Natural killer cell (primary cell): ENCODE measurements at regions not wholly inside any gene's neighbourhood (a gene's known extent, or its start where the extent isn't known, plus 50 kb on each side); places are given as distances from the start of the nearest gene placed in this dataset.

ENCODE experiments used
- ATAC-seq, 3 donors: fragments of 150-1000 bp in 2 of 3; fragments of 200-7000 bp in 1 of 3; cut with Tn5 transposase; 1 replicate in 1 of 3; 2 replicates in 2 of 3; pipeline ENCODE4 v1.10.0; 2021; ENCODE audit warnings: mild to moderate bottlenecking in 2 of 3, moderate library complexity in 2 of 3
- DNase-seq, 2 donors: peaks; one replicate each; pipeline versions ENCODE4 v3.0.0 to v3.0.0-alpha.2; 2013 to 2021; ENCODE audit warnings: mixed read lengths in 1 of 2
- H3K27ac ChIP-seq: one replicate; pipeline ENCODE4 v1.5.1; 2013; ENCODE audit warnings: mild to moderate bottlenecking, low read length
- H3K27me3 ChIP-seq: one replicate; pipeline ENCODE4 v1.6.1; 2013; ENCODE audit warnings: low read length; ENCODE audit not compliant: control insufficient read depth, insufficient read depth
- H3K36me3 ChIP-seq: one replicate; pipeline ENCODE4 v1.6.1; 2013; ENCODE audit warnings: low read length; ENCODE audit not compliant: control insufficient read depth, insufficient read depth
- H3K4me1 ChIP-seq: one replicate; pipeline ENCODE4 v1.6.1; 2013; ENCODE audit warnings: low read length; ENCODE audit not compliant: control insufficient read depth, insufficient read depth
- H3K4me3 ChIP-seq: one replicate; pipeline ENCODE4 v1.5.1; 2013; ENCODE audit warnings: low read length
- H3K9me3 ChIP-seq: one replicate; pipeline ENCODE4 v1.6.1; 2013; ENCODE audit warnings: low read length; ENCODE audit not compliant: control insufficient read depth, insufficient read depth
- H3K27ac Mint-ChIP-seq, 2 donors: one replicate each; pipeline ENCODE4 v1.8.0; 2022; ENCODE audit warnings: mild to moderate bottlenecking in 2 of 2, mixed read lengths in 2 of 2, moderate library complexity in 1 of 2
- H3K27me3 Mint-ChIP-seq, 2 donors: one replicate each; pipeline ENCODE4 v1.8.0; 2022; ENCODE audit warnings: low read depth in 2 of 2, mixed read lengths in 2 of 2
- H3K36me3 Mint-ChIP-seq: one replicate; pipeline ENCODE4 v1.8.0; 2022; ENCODE audit warnings: mixed read lengths
- H3K4me1 Mint-ChIP-seq, 2 donors: one replicate each; pipeline ENCODE4 v1.8.0; 2022; ENCODE audit warnings: mixed read lengths in 2 of 2
- H3K4me3 Mint-ChIP-seq: one replicate; pipeline ENCODE4 v1.8.0; 2022; ENCODE audit warnings: mild to moderate bottlenecking, moderate library complexity, mixed read lengths
- H3K9me3 Mint-ChIP-seq, 2 donors: one replicate each; pipeline ENCODE4 v1.8.0; 2022; ENCODE audit warnings: mixed read lengths in 2 of 2
- WGBS: methylation state at CpG from one replicate; pipeline ENCODE4 v1.1.7; 2013; ENCODE audit warnings: missing lambda C conversion rate; ENCODE audit not compliant: insufficient coverage; 5-methylcytosine and 5-hydroxymethylcytosine counted together
- intact Hi-C: fragments of 100-400 bp; cut with micrococcal nuclease; formaldehyde crosslinking; loops from one replicate; pipeline ENCODE4 v1.14.2; 2022
- TF ChIP-seq, protein P1 (sequence below): fragments of 200-600 bp; IDR thresholded peaks from one replicate; pipeline ENCODE4 v1.8.0; 2022; ENCODE audit warnings: antibody characterized with exemption

DNA sequence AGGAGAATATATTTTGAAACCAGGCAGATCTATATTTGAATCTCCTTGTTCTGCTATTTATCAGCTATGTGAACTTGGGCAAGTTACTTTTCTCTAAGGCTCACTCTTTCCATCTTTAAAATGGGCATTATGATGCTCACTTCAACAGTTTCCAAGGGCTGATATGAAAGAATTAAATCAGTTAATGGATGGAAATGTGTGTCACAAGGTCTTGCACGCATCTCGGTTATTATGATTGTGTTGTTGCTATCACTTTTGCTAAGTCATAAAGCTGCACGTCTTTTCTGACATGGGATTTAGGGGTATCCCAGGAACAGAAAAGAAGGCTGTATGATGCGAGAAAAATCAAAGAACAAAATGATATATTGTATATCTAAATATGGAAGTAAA is 721.5 kb upstream of the TBX3 start:
- intact Hi-C loops = no loop called here
- Mint-ChIP-seq H3K4me1 (no peaks in the 10 kb centered on the region), H3K27me3 (no peaks in the 10 kb centered on the region), H3K4me3 (no peak overlapping the region), H3K27ac (no peak overlapping the region), H3K9me3 (peaks cover 0 to 3% of the 10 kb centered on the region in 2 donors), H3K36me3 (no peaks in the 10 kb centered on the region)
- DNase-seq = no peak
- Histone ChIP-seq H3K4me3 (no peak overlapping the region), H3K9me3 (no peaks in the 10 kb centered on the region), H3K27me3 (no peaks in the 10 kb centered on the region), H3K27ac (no peak overlapping the region), H3K4me1 (no peaks in the 10 kb centered on the region), H3K36me3 (no peaks in the 10 kb centered on the region)
- ATAC-seq = no peak
- 91% methylated on average over 3 of the region's 4 CpGs for WGBS
- TF ChIP-seq, protein P1, sequence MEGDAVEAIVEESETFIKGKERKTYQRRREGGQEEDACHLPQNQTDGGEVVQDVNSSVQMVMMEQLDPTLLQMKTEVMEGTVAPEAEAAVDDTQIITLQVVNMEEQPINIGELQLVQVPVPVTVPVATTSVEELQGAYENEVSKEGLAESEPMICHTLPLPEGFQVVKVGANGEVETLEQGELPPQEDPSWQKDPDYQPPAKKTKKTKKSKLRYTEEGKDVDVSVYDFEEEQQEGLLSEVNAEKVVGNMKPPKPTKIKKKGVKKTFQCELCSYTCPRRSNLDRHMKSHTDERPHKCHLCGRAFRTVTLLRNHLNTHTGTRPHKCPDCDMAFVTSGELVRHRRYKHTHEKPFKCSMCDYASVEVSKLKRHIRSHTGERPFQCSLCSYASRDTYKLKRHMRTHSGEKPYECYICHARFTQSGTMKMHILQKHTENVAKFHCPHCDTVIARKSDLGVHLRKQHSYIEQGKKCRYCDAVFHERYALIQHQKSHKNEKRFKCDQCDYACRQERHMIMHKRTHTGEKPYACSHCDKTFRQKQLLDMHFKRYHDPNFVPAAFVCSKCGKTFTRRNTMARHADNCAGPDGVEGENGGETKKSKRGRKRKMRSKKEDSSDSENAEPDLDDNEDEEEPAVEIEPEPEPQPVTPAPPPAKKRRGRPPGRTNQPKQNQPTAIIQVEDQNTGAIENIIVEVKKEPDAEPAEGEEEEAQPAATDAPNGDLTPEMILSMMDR = no peak

DNA sequence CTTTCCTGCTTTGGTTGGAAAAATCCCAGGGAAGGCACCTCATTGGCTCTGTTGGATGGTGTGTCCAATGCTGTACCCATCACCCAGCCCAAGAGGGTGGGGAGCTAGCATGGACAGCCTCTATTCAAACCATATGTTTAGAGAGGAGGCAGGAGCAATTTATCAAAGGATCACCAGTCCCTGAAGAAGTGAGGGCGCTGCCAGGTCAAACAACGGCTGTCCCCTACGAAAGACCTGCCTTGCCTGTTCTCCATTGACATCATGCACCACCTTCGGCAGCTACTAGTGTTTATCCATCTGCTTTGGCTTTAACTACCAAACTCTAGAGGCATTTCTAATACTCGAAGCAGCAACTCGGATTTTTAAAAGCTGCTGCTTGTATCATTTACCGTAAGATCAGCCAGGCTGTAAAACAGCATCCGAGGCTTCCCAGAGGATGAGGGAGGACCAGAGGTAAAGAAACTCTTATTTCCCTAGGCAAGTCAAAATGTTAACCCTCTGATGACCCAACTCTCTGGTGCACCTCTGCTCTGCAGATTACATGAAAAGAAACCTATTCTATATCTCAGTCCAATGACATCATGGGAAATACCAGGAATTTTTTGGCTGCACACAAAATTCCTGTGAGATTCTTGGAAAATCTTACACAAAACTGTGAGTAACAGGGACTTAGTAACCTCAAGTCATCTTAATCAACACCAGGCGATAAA is 720.9 kb upstream of the TBX3 start:
- no peaks in the 10 kb centered on the region for H3K27me3 Mint-ChIP-seq
- TF ChIP-seq, protein P1 = no peak
- no peaks in the 10 kb centered on the region for H3K9me3 ChIP-seq
- 77% methylated on average over 9 of the region's 9 CpGs for WGBS
- DNase-seq = no peak
- H3K4me3 Mint-ChIP-seq = no peak overlapping the region
- H3K4me1 Mint-ChIP-seq = no peaks in the 10 kb centered on the region
- no peaks in the 10 kb centered on the region for H3K36me3 ChIP-seq
- no peak overlapping the region for H3K4me3 ChIP-seq
- peaks cover 0 to 3% of the 10 kb centered on the region in 2 donors for H3K9me3 Mint-ChIP-seq
- no peak overlapping the region for H3K27ac Mint-ChIP-seq
- ATAC-seq = no peak
- no peak overlapping the region for H3K27ac ChIP-seq
- H3K4me1 ChIP-seq = no peaks in the 10 kb centered on the region
- intact Hi-C loops = no loop called here
- no peaks in the 10 kb centered on the region for H3K36me3 Mint-ChIP-seq
- no peaks in the 10 kb centered on the region for H3K27me3 ChIP-seq

DNA sequence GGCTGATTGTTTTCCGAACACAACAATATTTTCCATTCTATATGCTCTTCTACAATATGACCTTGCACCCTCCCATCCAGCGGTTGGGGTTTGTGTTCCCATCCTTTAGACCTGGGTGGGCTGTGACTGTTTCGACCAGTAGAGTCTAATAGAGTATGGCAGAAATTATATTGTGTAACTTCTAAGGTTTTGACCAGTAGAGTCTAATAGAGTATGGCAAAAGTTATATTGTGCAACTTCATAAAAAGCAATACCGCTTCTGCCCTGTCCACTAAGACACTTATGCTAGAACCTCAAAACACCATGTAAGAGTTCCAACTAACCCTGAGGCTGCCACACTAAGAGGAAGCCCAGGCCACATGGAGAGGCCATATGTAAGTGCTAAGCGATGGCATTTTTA is 719.7 kb upstream of the TBX3 start:
- H3K36me3 Mint-ChIP-seq = no peaks in the 10 kb centered on the region
- ATAC-seq (no peak), DNase-seq (no peak)
- no peak overlapping the region for H3K4me3 ChIP-seq
- no peaks in the 10 kb centered on the region for H3K27me3 ChIP-seq
- H3K4me3 Mint-ChIP-seq = no peak overlapping the region
- no peaks in the 10 kb centered on the region for H3K4me1 ChIP-seq
- H3K36me3 ChIP-seq = no peaks in the 10 kb centered on the region
- TF ChIP-seq, protein P1 = no peak
- H3K9me3 Mint-ChIP-seq = no peaks in the 10 kb centered on the region
- H3K27me3 Mint-ChIP-seq = no peaks in the 10 kb centered on the region
- H3K4me1 Mint-ChIP-seq = no peaks in the 10 kb centered on the region
- H3K9me3 ChIP-seq = no peaks in the 10 kb centered on the region
- H3K27ac ChIP-seq = no peak overlapping the region
- intact Hi-C loops = no loop called here
- H3K27ac Mint-ChIP-seq = no peak overlapping the region
- 84% methylated on average over 5 of the region's 5 CpGs for WGBS

DNA sequence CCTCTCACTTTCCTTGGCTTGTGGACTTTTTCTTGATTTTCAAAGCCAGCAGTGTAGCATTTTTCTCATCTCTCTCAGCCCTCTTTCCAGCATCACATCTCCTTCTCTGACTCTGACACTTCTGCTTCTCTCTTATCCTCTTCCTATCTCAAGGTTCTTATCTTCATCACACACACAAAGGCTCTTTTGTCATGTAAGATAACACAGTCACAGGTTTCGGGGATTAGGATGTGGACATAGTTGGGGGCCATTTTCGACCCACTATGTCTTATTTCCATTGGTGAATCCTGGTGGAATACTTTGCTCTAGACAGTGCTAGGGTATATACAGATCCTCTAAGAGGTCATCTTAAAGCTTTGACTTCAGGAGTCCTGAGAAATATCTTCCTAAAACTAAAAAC is 719.3 kb upstream of the TBX3 start:
- no peaks in the 10 kb centered on the region for H3K27me3 Mint-ChIP-seq
- DNase-seq (no peak), ATAC-seq (no peak)
- no peak overlapping the region for H3K27ac ChIP-seq
- H3K27ac Mint-ChIP-seq = no peak overlapping the region
- no peaks in the 10 kb centered on the region for H3K4me1 Mint-ChIP-seq
- no peaks in the 10 kb centered on the region for H3K27me3 ChIP-seq
- no peaks in the 10 kb centered on the region for H3K9me3 ChIP-seq
- TF ChIP-seq, protein P1 = no peak
- 56% methylated on average over 2 of the region's 2 CpGs for WGBS
- H3K9me3 Mint-ChIP-seq = no peaks in the 10 kb centered on the region
- no peaks in the 10 kb centered on the region for H3K36me3 Mint-ChIP-seq
- no peak overlapping the region for H3K4me3 Mint-ChIP-seq
- no peaks in the 10 kb centered on the region for H3K36me3 ChIP-seq
- no peaks in the 10 kb centered on the region for H3K4me1 ChIP-seq
- intact Hi-C loops = no loop called here
- no peak overlapping the region for H3K4me3 ChIP-seq
